HUES48 (cell line): ENCODE measurements at regions not wholly inside any gene's neighbourhood (a gene's known extent, or its start where the extent isn't known, plus 50 kb on each side); places are given as distances from the start of the nearest gene placed in this dataset.
"Not testable (repeated sequence)": the region's sequence is repeated elsewhere in the genome, so short reads cannot be mapped to it uniquely, and the experiment has no call there.

ENCODE experiments used
- H3K27ac ChIP-seq: one replicate; pipeline ENCODE4 v1.7.0; 2013; ENCODE audit warnings: low read depth, low read length, inconsistent platforms
- H3K27me3 ChIP-seq: 2 replicates; pipeline ENCODE4 v1.6.1; 2013; ENCODE audit warnings: mild to moderate bottlenecking, low read length; ENCODE audit not compliant: control insufficient read depth, insufficient read depth
- H3K36me3 ChIP-seq: 2 replicates; pipeline ENCODE4 v1.6.1; 2013; ENCODE audit warnings: low read length; ENCODE audit not compliant: control insufficient read depth, insufficient read depth
- H3K4me1 ChIP-seq: 2 replicates; pipeline ENCODE4 v1.6.1; 2013; ENCODE audit warnings: mild to moderate bottlenecking, low read length; ENCODE audit not compliant: control insufficient read depth, insufficient read depth
- H3K4me3 ChIP-seq: 2 replicates; pipeline ENCODE4 v1.5.1; 2013; ENCODE audit warnings: mild to moderate bottlenecking, low read depth, low read length
- H3K9ac ChIP-seq: 2 replicates; pipeline ENCODE4 v1.6.1; 2013; ENCODE audit warnings: mild to moderate bottlenecking, low read depth, low read length, moderate library complexity
- H3K9me3 ChIP-seq: 2 replicates; pipeline ENCODE4 v1.6.1; 2013; ENCODE audit warnings: low read length; ENCODE audit not compliant: control insufficient read depth, insufficient read depth

- Histone ChIP-seq H3K4me3 (no peak overlapping the region), H3K9me3 (no peaks in the 10 kb centered on the region)
Observed at GRCh38 chr2:140128909-140129308, 1348.7 kb upstream of the NXPH2 start.

GRCh38 chr2:140122001-140122400, 1341.8 kb upstream of the NXPH2 start:
- Histone ChIP-seq H3K27me3 (no peaks in the 10 kb centered on the region), H3K4me1 (peaks cover 12% of the 10 kb centered on the region)

More at GRCh38 chr2:140128909-140129308, 1348.7 kb upstream of the NXPH2 start:
- no peaks in the 10 kb centered on the region for H3K36me3 ChIP-seq
- H3K27ac ChIP-seq, result no peak overlapping the region
- no peaks in the 10 kb centered on the region for H3K27me3 ChIP-seq
- no peak overlapping the region for H3K9ac ChIP-seq
- H3K4me1 ChIP-seq, result no peaks in the 10 kb centered on the region

DNA sequence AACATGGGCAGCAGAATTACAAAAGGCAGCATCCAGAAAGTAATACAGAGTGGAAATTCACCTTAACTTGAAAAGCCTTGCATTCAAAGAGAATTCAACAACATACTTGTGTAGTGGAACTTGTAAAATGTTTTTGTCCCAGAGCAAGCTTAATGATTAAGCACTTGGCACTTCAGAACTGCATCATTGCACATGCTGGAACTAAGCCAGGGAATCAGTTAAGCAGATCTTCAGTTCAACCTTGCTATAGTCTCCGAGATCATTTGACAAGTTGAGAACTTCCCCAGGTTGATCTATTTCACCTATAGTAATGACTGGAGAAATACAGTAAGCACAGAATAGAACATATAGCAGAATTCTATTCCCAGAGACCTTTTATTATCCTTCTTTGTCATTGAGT, 1337.2 kb upstream of the NXPH2 start:
- no peaks in the 10 kb centered on the region for H3K9me3 ChIP-seq
- H3K9ac ChIP-seq, result no peak overlapping the region
- no peak overlapping the region for H3K4me3 ChIP-seq
- no peak overlapping the region for H3K27ac ChIP-seq
- H3K36me3 ChIP-seq, result no peaks in the 10 kb centered on the region
- H3K4me1 ChIP-seq, result peaks cover 12% of the 10 kb centered on the region
- H3K27me3 ChIP-seq, result no peaks in the 10 kb centered on the region

More at GRCh38 chr2:140122001-140122400, 1341.8 kb upstream of the NXPH2 start:
- no peak overlapping the region for H3K4me3 ChIP-seq
- no peaks in the 10 kb centered on the region for H3K36me3 ChIP-seq
- H3K27ac ChIP-seq, result no peak overlapping the region
- no peaks in the 10 kb centered on the region for H3K9me3 ChIP-seq
- no peak overlapping the region for H3K9ac ChIP-seq

DNA sequence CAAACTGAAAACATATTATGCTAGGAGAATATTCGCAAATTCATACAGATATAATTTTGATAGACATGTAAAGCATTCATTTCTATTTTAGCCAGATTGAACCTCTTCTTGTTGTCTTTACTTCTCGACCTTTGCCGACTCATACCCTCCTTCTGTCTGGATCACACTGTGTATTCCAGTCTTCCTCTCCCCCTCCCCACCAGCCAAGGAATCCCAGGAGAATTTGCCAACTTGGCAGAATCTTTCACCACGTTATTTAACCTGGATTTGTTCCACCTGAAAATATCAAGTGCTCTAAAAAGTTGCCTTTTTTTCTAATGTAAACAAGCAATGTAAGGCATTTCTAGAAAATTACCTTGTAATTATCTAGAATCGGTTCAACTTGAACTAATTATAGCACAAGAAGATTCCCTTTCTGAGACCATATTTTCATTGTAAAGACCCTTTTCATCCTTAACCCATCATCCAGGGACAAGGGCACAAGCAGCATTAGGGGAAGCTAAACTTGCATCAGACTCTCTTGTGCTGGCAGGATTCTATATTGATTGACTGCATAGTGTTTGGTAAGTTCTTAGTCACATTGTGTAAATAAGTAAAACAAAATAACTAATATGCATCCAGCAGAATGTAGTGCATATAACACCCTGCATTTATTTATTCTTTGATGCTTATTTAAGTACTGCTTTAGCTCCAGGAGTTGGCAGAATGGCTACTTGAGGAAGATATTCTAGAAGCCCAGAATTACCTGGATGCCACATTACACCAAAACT, 1328.7 kb upstream of the NXPH2 start:
- no peaks in the 10 kb centered on the region for H3K36me3 ChIP-seq
- H3K27ac ChIP-seq, result no peak overlapping the region
- no peaks in the 10 kb centered on the region for H3K27me3 ChIP-seq
- H3K9me3 ChIP-seq, result no peaks in the 10 kb centered on the region
- no peak overlapping the region for H3K4me3 ChIP-seq
- H3K9ac ChIP-seq, result no peak overlapping the region
- no peaks in the 10 kb centered on the region for H3K4me1 ChIP-seq

DNA sequence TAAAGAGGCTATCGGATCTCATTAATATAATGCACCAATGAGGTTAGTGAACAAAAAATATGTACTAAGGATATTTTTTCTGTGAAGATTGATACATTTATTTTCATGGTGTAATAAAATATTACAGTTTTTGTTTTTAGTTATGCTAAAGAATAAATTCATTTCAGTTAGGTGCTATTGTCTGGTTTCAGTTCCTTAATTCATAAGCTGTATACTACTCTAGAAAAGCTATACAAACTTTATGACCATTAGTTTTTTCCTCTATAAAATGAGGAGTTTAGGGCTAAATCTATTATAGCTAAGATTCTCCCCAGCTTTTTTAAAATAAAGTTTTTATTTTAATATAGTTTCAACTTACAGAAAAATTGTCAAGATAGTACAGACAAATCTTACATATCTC, 1311.7 kb upstream of the NXPH2 start:
- Histone ChIP-seq H3K4me1 (no peaks in the 10 kb centered on the region), H3K36me3 (no peaks in the 10 kb centered on the region), H3K9ac (no peak overlapping the region), H3K27me3 (no peaks in the 10 kb centered on the region), H3K9me3 (no peaks in the 10 kb centered on the region), H3K27ac (no peak overlapping the region), H3K4me3 (no peak overlapping the region)

DNA sequence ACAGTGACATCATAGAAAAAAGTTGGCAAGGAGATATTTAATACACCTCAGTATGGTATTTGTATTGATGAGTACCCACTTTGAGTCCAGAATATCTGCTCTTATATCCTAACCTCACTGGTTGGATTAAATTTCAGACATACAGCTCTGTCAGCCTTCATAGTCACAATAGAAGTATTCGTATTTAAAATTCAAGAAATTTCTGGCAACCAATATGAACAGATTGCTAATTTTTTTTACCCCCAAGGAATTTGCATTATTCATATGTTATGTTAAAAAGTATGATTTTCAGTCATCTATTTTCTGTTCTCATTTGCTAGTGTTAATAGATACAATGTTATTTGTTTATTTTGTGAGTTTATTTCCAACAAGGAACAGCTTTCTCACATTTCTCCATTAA, 1306.8 kb upstream of the NXPH2 start:
- Histone ChIP-seq H3K27me3 (no peaks in the 10 kb centered on the region), H3K4me1 (no peaks in the 10 kb centered on the region), H3K36me3 (no peaks in the 10 kb centered on the region), H3K27ac (no peak overlapping the region), H3K9me3 (no peaks in the 10 kb centered on the region), H3K4me3 (no peak overlapping the region), H3K9ac (no peak overlapping the region)

- Histone ChIP-seq H3K9me3 (no peaks in the 10 kb centered on the region), H3K27ac (no peak overlapping the region), H3K9ac (no peak overlapping the region), H3K4me3 (no peak overlapping the region), H3K36me3 (no peaks in the 10 kb centered on the region), H3K27me3 (no peaks in the 10 kb centered on the region), H3K4me1 (no peaks in the 10 kb centered on the region)
Observed at GRCh38 chr2:140085674-140086073, 1305.5 kb upstream of the NXPH2 start.

DNA sequence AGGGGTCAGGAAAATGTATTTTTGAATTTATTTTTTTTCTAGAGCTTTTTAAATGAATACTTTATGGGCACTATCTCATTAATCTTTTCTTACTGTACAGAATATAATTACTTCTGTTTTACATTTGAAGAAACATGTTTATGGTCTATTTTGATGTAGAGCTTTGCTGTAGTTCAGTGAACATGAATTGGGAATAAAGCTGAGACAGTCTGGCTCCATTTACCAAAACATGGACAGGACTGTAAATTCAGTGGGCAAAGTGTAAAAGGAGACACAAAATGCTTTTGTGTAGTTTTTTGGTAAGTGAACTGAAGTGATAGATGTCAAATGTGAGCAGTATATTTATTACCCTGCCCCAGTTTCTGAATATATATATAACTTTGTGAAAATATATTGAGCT, 1298.8 kb upstream of the NXPH2 start:
- no peaks in the 10 kb centered on the region for H3K4me1 ChIP-seq
- H3K9ac ChIP-seq, result no peak overlapping the region
- H3K36me3 ChIP-seq, result no peaks in the 10 kb centered on the region
- H3K9me3 ChIP-seq, result no peaks in the 10 kb centered on the region
- H3K4me3 ChIP-seq, result no peak overlapping the region
- H3K27ac ChIP-seq, result no peak overlapping the region
- H3K27me3 ChIP-seq, result no peaks in the 10 kb centered on the region

- Histone ChIP-seq H3K9ac (no peak overlapping the region), H3K4me1 (no peaks in the 10 kb centered on the region), H3K36me3 (no peaks in the 10 kb centered on the region), H3K27me3 (no peaks in the 10 kb centered on the region), H3K27ac (no peak overlapping the region), H3K4me3 (no peak overlapping the region), H3K9me3 (no peaks in the 10 kb centered on the region; the same call in 1 of the 2 replicates)
Observed at GRCh38 chr2:140076164-140076563, 1296.0 kb upstream of the NXPH2 start.

DNA sequence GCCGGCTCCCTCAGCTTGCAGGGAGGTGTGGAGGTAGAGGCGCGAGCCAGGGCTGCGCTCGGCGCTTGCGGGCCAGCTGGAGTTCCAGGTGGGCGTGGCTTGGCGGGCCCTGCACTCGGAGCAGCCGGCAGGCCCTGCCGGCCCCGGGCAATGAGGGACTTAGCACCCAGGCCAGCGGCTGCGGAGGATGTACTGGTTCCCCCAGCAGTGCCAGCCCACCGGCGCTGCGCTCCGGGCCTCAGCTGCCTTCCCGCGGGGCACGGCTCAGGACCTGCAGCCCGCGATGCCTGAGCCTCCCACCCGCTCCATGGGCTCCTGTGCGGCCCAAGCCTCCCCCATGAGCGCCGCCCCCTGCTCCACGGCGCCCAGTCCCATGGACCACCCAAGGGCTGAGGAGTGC, 1293.6 kb upstream of the NXPH2 start:
- not testable (repeated sequence) for H3K4me3 ChIP-seq, H3K36me3 ChIP-seq, H3K9ac ChIP-seq, H3K4me1 ChIP-seq, H3K27ac ChIP-seq, H3K27me3 ChIP-seq, H3K9me3 ChIP-seq

GRCh38 chr2:140067661-140068060, 1287.5 kb upstream of the NXPH2 start:
- no peaks in the 10 kb centered on the region for H3K9me3 ChIP-seq
- H3K27ac ChIP-seq, result no peak overlapping the region
- H3K4me1 ChIP-seq, result no peaks in the 10 kb centered on the region
- no peak overlapping the region for H3K9ac ChIP-seq
- no peak overlapping the region for H3K4me3 ChIP-seq
- no peaks in the 10 kb centered on the region for H3K36me3 ChIP-seq
- H3K27me3 ChIP-seq, result no peaks in the 10 kb centered on the region
